HL-60 (cell line): ENCODE measurements at regions not wholly inside any gene's neighbourhood (a gene's known extent, or its start where the extent isn't known, plus 50 kb on each side); places are given as distances from the start of the nearest gene placed in this dataset.

Source experiments
- CTCF ChIP-seq: IDR thresholded peaks from one replicate; pipeline ENCODE4 v1.5.1; 2011; ENCODE audit warnings: low read length, control low read depth, inconsistent platforms; ENCODE audit not compliant: insufficient read depth
- GABPA ChIP-seq: IDR thresholded peaks from 2 replicates; pipeline ENCODE4 v1.6.1; 2012; ENCODE audit warnings: low read depth
- POLR2AphosphoS5 ChIP-seq: IDR thresholded peaks from 2 replicates; pipeline ENCODE4 v1.6.1; 2012; ENCODE audit warnings: low read depth
- REST ChIP-seq: IDR thresholded peaks from 2 replicates; pipeline ENCODE4 v1.6.1; 2012; ENCODE audit warnings: low read depth; ENCODE audit not compliant: insufficient replicate concordance

GRCh38 chr20:21016751-21017150 lies 89.4 kb downstream of the LINC00237 start:
- TF ChIP-seq POLR2AphosphoS5 (no peak), CTCF (no peak), REST (no peak), GABPA (no peak)
